ENCODE measurements at regions not wholly inside any gene's neighbourhood (a gene's known extent, or its start where the extent isn't known, plus 50 kb on each side); places are given as distances from the start of the nearest gene placed in this dataset.
"Not testable (repeated sequence)": the region's sequence is repeated elsewhere in the genome, so short reads cannot be mapped to it uniquely, and the experiment has no call there.

DNA sequence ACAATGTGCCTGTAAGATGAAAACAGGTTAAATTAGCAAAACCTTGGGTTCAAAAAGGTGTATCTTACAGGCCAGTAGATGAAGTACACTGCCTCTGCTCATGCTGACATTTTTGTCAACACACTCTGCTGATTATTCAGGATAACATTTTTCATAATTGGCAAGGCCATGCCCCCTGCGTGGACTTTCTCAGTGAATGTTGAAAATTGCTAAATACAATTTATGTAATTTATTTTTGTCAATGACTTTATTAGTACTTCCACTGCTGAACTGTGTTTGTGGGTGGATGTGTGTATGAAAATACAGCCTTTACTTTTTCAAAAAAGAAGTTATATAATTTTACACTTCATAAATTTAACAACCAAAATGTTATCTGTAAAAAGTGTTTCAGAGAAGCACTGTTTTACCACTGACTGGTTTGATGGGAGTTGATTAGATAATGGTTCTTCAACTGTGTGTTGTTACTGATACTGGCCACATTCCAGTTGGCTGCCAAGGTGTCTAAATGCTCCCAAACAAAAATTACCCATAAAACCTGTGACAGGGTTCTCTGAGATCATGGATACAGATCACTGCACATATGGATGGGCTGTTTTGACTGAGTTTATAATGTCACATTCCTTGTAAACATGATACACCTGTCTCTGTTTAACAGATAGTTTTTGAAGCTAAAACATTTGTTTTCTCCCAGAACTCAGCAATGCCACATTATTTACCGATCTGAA, 151.9 kb upstream of the SLC7A11 start:
- CTCF ChIA-PET = no interaction called here
- no peak overlapping the region for H3K27ac ChIP-seq
- POLR2A ChIA-PET (ENCODE audit: low non-redundant PET) = no interaction called here
- no peak for DNase-seq (ENCODE audit: low spot score)
- no peak for TF ChIP-seq CTCF (conservative IDR thresholded peaks at IDR 0.05; ENCODE audit: low read depth)

- ChIA-PET CTCF (no interaction called here), POLR2A (ENCODE audit: low non-redundant PET) (no interaction called here)
- DNase-seq (ENCODE audit: low spot score) = no peak
- no peak for TF ChIP-seq CTCF (conservative IDR thresholded peaks at IDR 0.05; ENCODE audit: low read depth)
- no peak overlapping the region for H3K27ac ChIP-seq
Measured at GRCh38 chr4:138392751-138393308, 150.7 kb upstream of the SLC7A11 start.

DNA sequence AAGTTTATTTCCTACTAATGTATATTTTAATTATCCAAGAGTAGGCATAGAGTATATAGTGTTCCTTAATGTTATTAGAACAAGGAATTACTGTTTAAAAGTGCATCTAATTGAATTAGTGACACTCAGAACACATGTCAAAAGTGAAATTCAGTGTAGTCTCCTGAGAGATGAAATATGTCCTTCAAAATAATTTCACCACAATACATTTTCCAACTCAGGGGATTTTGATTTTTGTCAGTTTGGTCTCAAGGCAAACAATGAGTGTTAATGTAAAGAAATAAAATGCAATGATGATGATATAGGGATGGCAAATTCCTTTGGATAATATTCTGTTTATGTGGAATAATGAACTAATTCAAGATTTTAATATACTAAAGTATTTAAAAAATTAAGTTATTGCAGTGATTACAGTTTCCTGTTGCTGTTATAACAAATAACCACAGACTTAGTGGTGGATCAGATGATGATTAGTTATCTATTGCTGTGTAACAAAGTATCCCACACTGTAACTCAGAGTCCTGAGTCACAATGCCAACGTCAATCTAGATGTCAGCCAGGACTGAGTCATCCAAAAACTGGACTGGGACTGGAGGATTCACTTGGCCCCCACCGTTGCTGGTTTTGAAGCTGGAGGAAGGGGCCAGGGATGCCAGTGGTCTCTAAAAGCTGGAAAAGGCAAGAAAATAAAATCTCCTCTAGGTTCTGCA, 148.0 kb upstream of the SLC7A11 start:
- CTCF ChIA-PET = no interaction called here
- no peak for TF ChIP-seq CTCF (conservative IDR thresholded peaks at IDR 0.05; ENCODE audit: low read depth)
- DNase-seq (ENCODE audit: low spot score) = no peak
- POLR2A ChIA-PET (ENCODE audit: low non-redundant PET) = no interaction called here
- no peak overlapping the region for H3K27ac ChIP-seq

GRCh38 chr4:138374947-138375346, 132.8 kb upstream of the SLC7A11 start:
- DNase-seq (ENCODE audit: low spot score) = no peak
- H3K27ac ChIP-seq = no peak overlapping the region
- ChIA-PET POLR2A (ENCODE audit: low non-redundant PET) (no interaction called here), CTCF (no interaction called here)
- TF ChIP-seq CTCF (conservative IDR thresholded peaks at IDR 0.05; ENCODE audit: low read depth) = no peak

- no peak for DNase-seq (ENCODE audit: low spot score)
- CTCF ChIA-PET = no interaction called here
- H3K27ac ChIP-seq = no peak overlapping the region
- no peak for TF ChIP-seq CTCF (conservative IDR thresholded peaks at IDR 0.05; ENCODE audit: low read depth)
- POLR2A ChIA-PET (ENCODE audit: low non-redundant PET) = no interaction called here
Measured at GRCh38 chr4:138367942-138368341, 125.8 kb upstream of the SLC7A11 start.

- DNase-seq (ENCODE audit: low spot score); POLR2A ChIA-PET (ENCODE audit: low non-redundant PET); H3K27ac ChIP-seq: not testable (repeated sequence)
- CTCF ChIA-PET = interaction anchor here (0.7 kb wide), 1 partner anchor 83 kb away, joined by 8 read pairs; no protein-coding TSS in a partner anchor
Measured at GRCh38 chr4:138352446-138352845, 110.3 kb upstream of the SLC7A11 start.

DNA sequence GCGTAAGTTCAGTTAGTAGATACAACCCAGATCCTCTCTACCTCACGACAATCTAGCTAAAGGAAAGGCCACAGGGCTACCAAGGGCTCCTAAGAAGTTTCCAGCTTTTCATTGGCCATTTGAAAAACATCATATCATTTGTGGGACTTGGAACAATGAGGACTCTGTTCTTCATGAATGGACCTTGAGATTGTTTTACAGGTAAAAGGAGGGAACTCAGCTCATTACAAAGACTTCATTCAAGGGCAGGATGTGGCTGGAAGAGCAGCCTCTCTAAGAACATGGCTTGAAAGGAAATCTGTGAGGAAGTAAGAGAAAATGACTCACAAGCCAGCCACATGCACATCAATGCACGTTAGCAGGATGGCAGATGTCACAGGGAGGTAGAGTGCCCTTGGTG, 105.9 kb upstream of the SLC7A11 start:
- no peak overlapping the region for H3K27ac ChIP-seq
- no peak for TF ChIP-seq CTCF (conservative IDR thresholded peaks at IDR 0.05; ENCODE audit: low read depth)
- DNase-seq (ENCODE audit: low spot score) = peak; percentile 5
- CTCF ChIA-PET = no interaction called here
- POLR2A ChIA-PET (ENCODE audit: low non-redundant PET) = no interaction called here
